AG04450 (cell line): ENCODE measurements at regions not wholly inside any gene's neighbourhood (a gene's known extent, or its start where the extent isn't known, plus 50 kb on each side); places are given as distances from the start of the nearest gene placed in this dataset.

Source experiments
- CTCF ChIA-PET: fragments of 300-600, 350-600 bp; formaldehyde crosslinking; extraction: SDS; loops from one replicate; lab custom pipeline; 2022; ENCODE audit warnings: antibody characterized with exemption, inconsistent platforms; lab: Charles Lee
- POLR2A ChIA-PET: fragments of 350-600 bp; formaldehyde crosslinking; extraction: SDS; loops from one replicate; lab custom pipeline; 2021; ENCODE audit warnings: antibody characterized with exemption, inconsistent platforms; lab: Yijun Ruan, JAX
- DNase-seq: peaks from one replicate; pipeline ENCODE4 v3.0.0-alpha.2; 2011; ENCODE audit warnings: low read depth, low spot score
- H3K27ac ChIP-seq: one replicate; pipeline ENCODE4 v1.5.1; 2012; ENCODE audit warnings: low read depth, low read length, control low read depth
- H3K27me3 ChIP-seq: one replicate; pipeline ENCODE4 v1.6.0; 2012; ENCODE audit warnings: low read length; ENCODE audit not compliant: control insufficient read depth, insufficient read depth
- H3K4me3 ChIP-seq: 2 replicates; pipeline ENCODE4 v1.5.1; 2011; ENCODE audit warnings: mild to moderate bottlenecking, low read depth, low read length, control low read depth
- H3K9me3 ChIP-seq: 2 replicates; pipeline ENCODE4 v1.5.1; 2012; ENCODE audit warnings: low read length; ENCODE audit not compliant: control insufficient read depth, insufficient read depth
- CTCF ChIP-seq: IDR thresholded peaks from 2 replicates; pipeline ENCODE4 v1.5.1; 2011; ENCODE audit warnings: low read depth, low read length, control low read depth, inconsistent platforms

GRCh38 chr1:57874418-57874877 is 450.6 kb upstream of the DAB1 start:
- no peak for DNase-seq
- H3K27ac ChIP-seq, result no peak overlapping the region
- TF ChIP-seq CTCF, result no peak
- ChIA-PET POLR2A (no interaction called here), CTCF (no interaction called here)
- no peaks in the 10 kb centered on the region for H3K9me3 ChIP-seq
- H3K4me3 ChIP-seq, result no peak overlapping the region
- no peaks in the 10 kb centered on the region for H3K27me3 ChIP-seq

- Histone ChIP-seq H3K27ac (no peak overlapping the region), H3K9me3 (no peaks in the 10 kb centered on the region), H3K4me3 (no peak overlapping the region), H3K27me3 (no peaks in the 10 kb centered on the region)
- DNase-seq, result no peak
- ChIA-PET POLR2A (no interaction called here), CTCF (no interaction called here)
- no peak for TF ChIP-seq CTCF
These were observed 449.1 kb upstream of the DAB1 start for GRCh38 chr1:57872913-57873312.

GRCh38 chr1:57868908-57869307 is 445.0 kb upstream of the DAB1 start:
- Histone ChIP-seq H3K4me3 (no peak overlapping the region), H3K9me3 (no peaks in the 10 kb centered on the region), H3K27ac (no peak overlapping the region), H3K27me3 (no peaks in the 10 kb centered on the region)
- DNase-seq, result no peak
- no peak for TF ChIP-seq CTCF
- ChIA-PET CTCF (no interaction called here), POLR2A (no interaction called here)

- DNase-seq, result no peak
- CTCF ChIA-PET, result no interaction called here
- no peak for TF ChIP-seq CTCF
- H3K9me3 ChIP-seq, result no peaks in the 10 kb centered on the region
- H3K4me3 ChIP-seq, result no peak overlapping the region
- no peaks in the 10 kb centered on the region for H3K27me3 ChIP-seq
- no peak overlapping the region for H3K27ac ChIP-seq
- POLR2A ChIA-PET, result no interaction called here
These were observed 444.4 kb upstream of the DAB1 start for GRCh38 chr1:57868239-57868638.

- ChIA-PET CTCF (no interaction called here), POLR2A (no interaction called here)
- H3K9me3 ChIP-seq, result no peaks in the 10 kb centered on the region
- no peak overlapping the region for H3K4me3 ChIP-seq
- H3K27ac ChIP-seq, result no peak overlapping the region
- no peak for DNase-seq
- TF ChIP-seq CTCF, result no peak
- no peaks in the 10 kb centered on the region for H3K27me3 ChIP-seq
These were observed 443.1 kb upstream of the DAB1 start for GRCh38 chr1:57866998-57867397.
